GM19397 (cell line): ENCODE measurements at regions not wholly inside any gene's neighbourhood (a gene's known extent, or its start where the extent isn't known, plus 50 kb on each side); places are given as distances from the start of the nearest gene placed in this dataset.

Experiments used
- ATAC-seq: cut with Tn5 transposase; IDR thresholded peaks from one replicate; pipeline ENCODE4 v1.9.1; 2021; ENCODE audit warnings: mild to moderate bottlenecking, moderate library complexity; ENCODE audit not compliant: unreplicated experiment

DNA sequence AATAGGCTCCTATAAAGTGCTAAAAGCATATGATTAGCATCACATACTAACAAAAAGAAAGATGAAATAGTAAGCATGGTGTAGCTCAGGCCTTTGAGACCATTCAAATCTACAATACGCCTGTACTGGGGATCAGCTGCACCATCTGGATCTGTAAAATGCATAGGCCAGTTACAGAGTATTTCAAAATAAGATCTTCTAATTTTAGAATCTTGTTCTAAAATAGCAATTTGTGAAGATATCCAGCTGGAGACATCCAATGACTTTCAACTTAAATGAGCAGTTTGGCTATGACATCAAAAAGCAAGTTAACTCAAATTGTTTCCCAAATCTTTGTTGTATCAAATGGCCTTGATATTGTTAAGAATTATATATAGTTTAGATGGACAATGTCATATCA, 386.3 kb downstream of the MRPS30 start:
- no peak for ATAC-seq
